Heart left ventricle (tissue), 13 donors: ENCODE measurements at regions not wholly inside any gene's neighbourhood (a gene's known extent, or its start where the extent isn't known, plus 50 kb on each side); places are given as distances from the start of the nearest gene placed in this dataset.
"Not testable (repeated sequence)": the region's sequence is repeated elsewhere in the genome, so short reads cannot be mapped to it uniquely, and the experiment has no call there.

Experiments
- POLR2A ChIP-seq, 2 donors: fragments of 450-650 bp; IDR thresholded peaks; one replicate each; pipeline ENCODE4 v1.6.1; 2017; ENCODE audit warnings: antibody characterized with exemption in 2 of 2, mild to moderate bottlenecking in 2 of 2, moderate library complexity in 2 of 2
- TF ChIP-seq, protein P1 (sequence below), 12 donors: fragments of 200-600 bp; sonication (generic) in 4 of 12; IDR thresholded peaks; one replicate each; pipeline versions ENCODE4 v1.5.0 to v1.8.0; 2018 to 2022; ENCODE audit warnings: antibody characterized with exemption in 12 of 12, mild to moderate bottlenecking in 5 of 12
- donor health status: ischemic (EF 13 %, LVEDD 7.1; RV severe dilation, severe dysfunction).
- donor health status: DM: no; HTN: yes; CAD: no.
- donor health status: DM: no; HTN: no; CAD: no.
- donor health status: ischemic (EF 25% LVEDD 6.9; RV normal size, moderate dysfunction).
- donor health status: ischemic (EF 25% LVEDD 5.7; RV mildly dilated, moderate dysfunction).
- donor health status: ischemic (EF 35%, LVEDD 5.7; RV mildly dilated, moderate dysfunction).
- donor health status: nonischemic (EF 11% LVEDD 7.7; RV severe dilation, severe dysfunction).
- donor health status: DM: yes; HTN: yes; CAD: no.
- donor health status: PGD.
- donor health status: ischemic (EF 29% LVEDD 5.4; RV normal size, mild dysfunction).
- donor health status: nonischemic (EF 23%, LVEDD 6.1; RV moderate dilation, normal function).

DNA sequence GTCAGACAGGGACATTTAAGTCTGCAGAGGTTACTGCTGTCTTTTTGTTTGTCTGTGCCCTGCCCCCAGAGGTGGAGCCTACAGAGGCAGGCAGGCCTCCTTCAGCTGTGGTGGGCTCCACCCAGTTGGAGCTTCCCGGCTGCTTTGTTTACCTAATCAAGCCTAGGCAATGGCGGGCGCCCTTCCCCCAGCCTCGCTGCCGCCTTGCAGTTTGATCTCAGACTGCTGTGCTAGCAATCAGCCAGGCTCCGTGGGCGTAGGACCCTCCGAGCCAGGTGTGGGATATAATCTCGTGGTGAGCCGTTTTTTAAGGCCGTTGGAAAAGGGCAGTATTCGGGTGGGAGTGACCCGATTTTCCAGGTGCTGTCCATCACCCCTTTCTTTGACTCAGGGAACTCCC, 152.0 kb downstream of the SEM1 start:
- TF ChIP-seq, protein P1, sequence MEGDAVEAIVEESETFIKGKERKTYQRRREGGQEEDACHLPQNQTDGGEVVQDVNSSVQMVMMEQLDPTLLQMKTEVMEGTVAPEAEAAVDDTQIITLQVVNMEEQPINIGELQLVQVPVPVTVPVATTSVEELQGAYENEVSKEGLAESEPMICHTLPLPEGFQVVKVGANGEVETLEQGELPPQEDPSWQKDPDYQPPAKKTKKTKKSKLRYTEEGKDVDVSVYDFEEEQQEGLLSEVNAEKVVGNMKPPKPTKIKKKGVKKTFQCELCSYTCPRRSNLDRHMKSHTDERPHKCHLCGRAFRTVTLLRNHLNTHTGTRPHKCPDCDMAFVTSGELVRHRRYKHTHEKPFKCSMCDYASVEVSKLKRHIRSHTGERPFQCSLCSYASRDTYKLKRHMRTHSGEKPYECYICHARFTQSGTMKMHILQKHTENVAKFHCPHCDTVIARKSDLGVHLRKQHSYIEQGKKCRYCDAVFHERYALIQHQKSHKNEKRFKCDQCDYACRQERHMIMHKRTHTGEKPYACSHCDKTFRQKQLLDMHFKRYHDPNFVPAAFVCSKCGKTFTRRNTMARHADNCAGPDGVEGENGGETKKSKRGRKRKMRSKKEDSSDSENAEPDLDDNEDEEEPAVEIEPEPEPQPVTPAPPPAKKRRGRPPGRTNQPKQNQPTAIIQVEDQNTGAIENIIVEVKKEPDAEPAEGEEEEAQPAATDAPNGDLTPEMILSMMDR (IDR thresholded peaks at IDR 0.05): not testable (repeated sequence)
- TF ChIP-seq POLR2A (IDR thresholded peaks at IDR 0.05): not testable (repeated sequence)
